ENCODE measurements at regions not wholly inside any gene's neighbourhood (a gene's known extent, or its start where the extent isn't known, plus 50 kb on each side); places are given as distances from the start of the nearest gene placed in this dataset.

DNA sequence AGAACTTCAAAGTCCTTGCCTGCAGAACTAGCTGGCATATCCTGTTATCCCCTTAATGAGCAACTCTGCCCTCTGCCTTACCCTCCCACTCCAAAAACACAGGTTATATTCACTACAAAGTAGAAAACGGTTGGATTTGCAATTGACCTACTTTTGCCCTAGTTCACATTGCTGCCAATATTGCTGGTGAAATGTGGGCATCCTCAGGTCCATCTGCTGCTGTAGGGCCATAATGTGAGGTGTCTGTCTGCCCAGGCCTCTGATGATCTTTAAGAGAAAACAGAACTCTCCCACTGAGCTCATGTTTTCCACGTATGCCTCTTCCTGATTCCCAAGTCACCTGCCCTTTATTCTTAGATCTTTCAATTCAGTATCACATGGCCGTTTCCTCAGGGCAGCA lies 294.0 kb upstream of the CDH20 start:
- no peak overlapping the region for H3K14ac ChIP-seq (ENCODE audit: insufficient read length)
- H4K20me1 ChIP-seq (replicated peaks in 1 of 2; ENCODE audit: control insufficient read depth in 1 of 2, insufficient read depth in 2 of 2, low read length in 2 of 2): no peaks in the 10 kb centered on the region
- no peaks in the 10 kb centered on the region for H3K9me3 ChIP-seq (ENCODE audit: insufficient read depth in 2 of 2, low read depth in 1 of 2, low read length in 1 of 2)
- H3K27me3 ChIP-seq (replicated peaks in 1 of 4; ENCODE audit: control insufficient read depth in 3 of 4, extremely low read depth in 1 of 4, insufficient read depth in 3 of 4, low read length in 3 of 4): no peaks in the 10 kb centered on the region
- H3K79me1 ChIP-seq (ENCODE audit: low read depth, low read length): no peaks in the 10 kb centered on the region
- H2BK12ac ChIP-seq (ENCODE audit: low read depth, low read length): no peak overlapping the region
- ChIA-PET CTCF (ENCODE audit: partially characterized antibody) (no interaction called here), POLR2A (ENCODE audit: partially characterized antibody) (no interaction called here)
- H3K56ac ChIP-seq (replicated peaks; ENCODE audit: insufficient read length, low read depth, low read length): no peak overlapping the region
- no peak overlapping the region for H3K4me2 ChIP-seq (ENCODE audit: insufficient read depth in 1 of 2, low read depth in 2 of 2, low read length in 2 of 2)
- H3K23me2 ChIP-seq (ENCODE audit: low read depth, low read length): no peaks in the 10 kb centered on the region
- H2AK5ac ChIP-seq (ENCODE audit: low read depth, low read length): no peak overlapping the region
- no peak overlapping the region for H4K5ac ChIP-seq (ENCODE audit: insufficient read length, low read depth, low read length)
- no peak overlapping the region for H2BK5ac ChIP-seq (ENCODE audit: low read depth, low read length)
- H3K79me2 ChIP-seq (ENCODE audit: control insufficient read depth in 1 of 2, insufficient read depth in 2 of 2, low read length in 2 of 2): no peaks in the 10 kb centered on the region
- H3K23ac ChIP-seq (ENCODE audit: insufficient read length): no peak overlapping the region
- H3K18ac ChIP-seq (ENCODE audit: extremely low read depth, low read length): no peak overlapping the region
- H2BK120ac ChIP-seq (replicated peaks; ENCODE audit: low read depth, low read length): no peak overlapping the region
- no peak overlapping the region for H4K8ac ChIP-seq (ENCODE audit: extremely low read depth, insufficient read depth, low read length)
- no peaks in the 10 kb centered on the region for H3K36me3 ChIP-seq (ENCODE audit: control insufficient read depth in 2 of 4, insufficient read depth in 4 of 4, low read length in 3 of 4)
- H3K4me3 ChIP-seq (ENCODE audit: extremely low read depth in 1 of 4, insufficient read depth in 2 of 4, low read depth in 3 of 4, low read length in 4 of 4): no peak overlapping the region
- H3K4ac ChIP-seq (replicated peaks; ENCODE audit: insufficient read length, low read depth, low read length): no peak overlapping the region
- no peak for TF ChIP-seq POLR2AphosphoS5 (IDR thresholded peaks at IDR 0.05; ENCODE audit: low read depth, low read length)
- TF ChIP-seq, protein P1, sequence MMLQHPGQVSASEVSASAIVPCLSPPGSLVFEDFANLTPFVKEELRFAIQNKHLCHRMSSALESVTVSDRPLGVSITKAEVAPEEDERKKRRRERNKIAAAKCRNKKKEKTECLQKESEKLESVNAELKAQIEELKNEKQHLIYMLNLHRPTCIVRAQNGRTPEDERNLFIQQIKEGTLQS (IDR thresholded peaks at IDR 0.05; ENCODE audit: insufficient read depth, low read depth, low read length): no peak
- TF ChIP-seq PHF8 (conservative IDR thresholded peaks at IDR 0.05; ENCODE audit: low read depth, low read length): no peak
- TF ChIP-seq TEAD4 (IDR thresholded peaks at IDR 0.05; ENCODE audit: low read depth, low read length): no peak
- TF ChIP-seq RFX5 (IDR thresholded peaks at IDR 0.05; ENCODE audit: borderline replicate concordance, low read depth, low read length): no peak
- TF ChIP-seq CREB1 (IDR thresholded peaks at IDR 0.05): no peak
- no peak for TF ChIP-seq BRCA1 (IDR thresholded peaks at IDR 0.05; ENCODE audit: low read depth, low read length)
- TF ChIP-seq EZH2 (IDR thresholded peaks at IDR 0.05; ENCODE audit: low read depth, low read length, severe bottlenecking): no peak
- H4K91ac ChIP-seq (replicated peaks; ENCODE audit: insufficient read length, low read length): no peak overlapping the region
- peak overlapping the region; percentile 43; the same call in 1 of the 2 replicates for H2AFZ ChIP-seq (ENCODE audit: low read length)
- no peaks in the 10 kb centered on the region for H3K4me1 ChIP-seq (replicated peaks in 1 of 4; ENCODE audit: control insufficient read depth in 3 of 4, insufficient read depth in 4 of 4, low read length in 3 of 4)
- no peak overlapping the region for H2BK20ac ChIP-seq (ENCODE audit: low read length)
- no peak overlapping the region for H3K27ac ChIP-seq (ENCODE audit: low read depth, low read length)
- FAIRE-seq (no peak), DNase-seq (ENCODE audit: low read depth in 1 of 2, low spot score in 2 of 2) (no peak)
- no peak overlapping the region for H3K9ac ChIP-seq (replicated peaks in 1 of 4; ENCODE audit: extremely low read depth in 1 of 4, low read depth in 3 of 4, low read length in 3 of 4)
- no peak overlapping the region for H2BK15ac ChIP-seq (ENCODE audit: low read length)
- WGBS, 2 experiments (ENCODE audit: extremely low coverage in 1 of 2, insufficient coverage in 1 of 2, insufficient read length in 1 of 2, insufficient replicate concordance in 2 of 2, low coverage in 1 of 2, low lambda C conversion rate in 2 of 2, missing lambda C conversion rate in 1 of 2): 62% methylated on average over 3 of the region's 3 CpGs; no CpG with 5 or more reads in 1 of the 2 experiments

Measured in H1 (cell line).